ENCODE measurements at regions not wholly inside any gene's neighbourhood (a gene's known extent, or its start where the extent isn't known, plus 50 kb on each side); places are given as distances from the start of the nearest gene placed in this dataset.

DNA sequence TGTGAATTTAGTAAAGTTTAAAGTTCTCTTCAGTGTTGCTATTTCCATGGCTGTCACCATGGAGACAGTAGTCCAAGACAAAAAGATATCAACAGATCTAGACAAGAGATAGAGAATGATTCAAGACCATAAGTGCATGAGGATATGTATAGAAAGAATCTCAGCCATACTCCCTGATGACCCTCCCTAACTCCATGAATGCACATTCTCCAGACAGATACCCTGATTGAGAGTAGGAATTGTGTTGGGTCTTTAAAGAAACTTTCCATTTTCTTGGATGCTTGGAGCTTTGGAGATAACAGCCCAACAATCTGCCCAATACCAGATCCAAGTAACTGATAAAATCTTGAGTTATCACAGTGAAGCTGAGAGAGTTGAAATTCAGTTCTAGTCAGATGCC is 1601.2 kb upstream of the CELF4 start:
- Histone ChIP-seq H3K36me3 (ENCODE audit: insufficient read depth, low read length) (no peaks in the 10 kb centered on the region), H3K9ac (ENCODE audit: low read length) (no peak overlapping the region), H3F3A (ENCODE audit: insufficient read depth, low read length) (no peaks in the 10 kb centered on the region), H3K27ac (ENCODE audit: low read depth, low read length, poor library complexity, severe bottlenecking) (no peak overlapping the region), H3K9me2 (ENCODE audit: low read depth, low read length) (no peaks in the 10 kb centered on the region), H2AFZ (ENCODE audit: low read length) (no peak overlapping the region), H3K79me2 (ENCODE audit: insufficient read depth, low read length) (no peaks in the 10 kb centered on the region), H3K4me1 (ENCODE audit: insufficient read depth, low read length, severe bottlenecking) (no peaks in the 10 kb centered on the region), H3K4me3 (ENCODE audit: low read depth, low read length, poor library complexity, severe bottlenecking) (no peak overlapping the region), H4K20me1 (ENCODE audit: insufficient read depth, low read length) (no peaks in the 10 kb centered on the region), H3K9me3 (ENCODE audit: low read length) (no peaks in the 10 kb centered on the region), H3K4me2 (ENCODE audit: low read length) (no peak overlapping the region), H3K27me3 (ENCODE audit: insufficient read depth, low read length) (no peaks in the 10 kb centered on the region)
- TF ChIP-seq EZH2 (IDR thresholded peaks at IDR 0.05; ENCODE audit: borderline replicate concordance, low read length) = no peak
- TF ChIP-seq, protein P1, sequence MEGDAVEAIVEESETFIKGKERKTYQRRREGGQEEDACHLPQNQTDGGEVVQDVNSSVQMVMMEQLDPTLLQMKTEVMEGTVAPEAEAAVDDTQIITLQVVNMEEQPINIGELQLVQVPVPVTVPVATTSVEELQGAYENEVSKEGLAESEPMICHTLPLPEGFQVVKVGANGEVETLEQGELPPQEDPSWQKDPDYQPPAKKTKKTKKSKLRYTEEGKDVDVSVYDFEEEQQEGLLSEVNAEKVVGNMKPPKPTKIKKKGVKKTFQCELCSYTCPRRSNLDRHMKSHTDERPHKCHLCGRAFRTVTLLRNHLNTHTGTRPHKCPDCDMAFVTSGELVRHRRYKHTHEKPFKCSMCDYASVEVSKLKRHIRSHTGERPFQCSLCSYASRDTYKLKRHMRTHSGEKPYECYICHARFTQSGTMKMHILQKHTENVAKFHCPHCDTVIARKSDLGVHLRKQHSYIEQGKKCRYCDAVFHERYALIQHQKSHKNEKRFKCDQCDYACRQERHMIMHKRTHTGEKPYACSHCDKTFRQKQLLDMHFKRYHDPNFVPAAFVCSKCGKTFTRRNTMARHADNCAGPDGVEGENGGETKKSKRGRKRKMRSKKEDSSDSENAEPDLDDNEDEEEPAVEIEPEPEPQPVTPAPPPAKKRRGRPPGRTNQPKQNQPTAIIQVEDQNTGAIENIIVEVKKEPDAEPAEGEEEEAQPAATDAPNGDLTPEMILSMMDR (IDR thresholded peaks at IDR 0.05; ENCODE audit: low read length) = no peak

DNA sequence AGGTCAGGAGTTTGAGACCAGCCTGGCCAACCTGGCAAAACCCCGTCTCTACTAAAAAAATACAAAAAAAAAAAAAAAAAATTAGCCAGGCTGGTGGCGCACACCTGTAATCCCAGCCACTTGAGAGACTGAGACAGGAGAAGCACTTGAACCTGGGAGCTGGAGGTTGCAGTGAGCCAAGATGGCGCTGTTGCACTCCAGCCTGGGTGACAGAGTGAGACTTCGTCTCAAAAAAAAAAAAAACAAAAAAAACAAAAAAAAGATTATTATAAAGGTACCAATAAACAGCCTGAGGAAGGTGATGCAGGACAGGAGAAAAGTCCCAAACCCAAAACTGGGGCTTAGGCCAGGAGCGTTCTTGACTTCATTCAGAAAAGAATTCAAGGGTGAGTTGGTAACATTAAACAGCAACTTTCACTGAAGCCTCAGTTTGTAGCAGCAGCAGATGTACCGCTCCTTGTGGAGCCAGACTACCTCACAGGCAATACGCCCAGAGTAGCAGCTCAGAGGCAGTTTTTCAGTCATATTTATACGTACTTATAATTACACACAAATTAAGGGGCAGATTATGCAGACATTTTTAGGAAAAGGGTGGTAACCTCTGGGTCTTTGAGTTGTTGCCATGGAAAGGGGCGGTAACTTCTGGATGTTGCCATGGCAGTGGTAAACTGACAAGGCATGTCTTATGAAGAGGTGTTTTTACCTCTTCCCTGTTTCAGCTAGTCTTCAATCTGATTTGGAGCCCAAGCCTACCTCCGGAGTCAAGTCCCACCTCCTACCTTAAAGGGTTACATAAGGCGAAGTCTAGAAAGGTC is 1596.6 kb upstream of the CELF4 start:
- Histone ChIP-seq H3K27ac (ENCODE audit: low read depth, low read length, poor library complexity, severe bottlenecking) (no peak overlapping the region), H3K4me1 (ENCODE audit: insufficient read depth, low read length, severe bottlenecking) (no peaks in the 10 kb centered on the region), H4K20me1 (ENCODE audit: insufficient read depth, low read length) (no peaks in the 10 kb centered on the region), H3K9ac (ENCODE audit: low read length) (no peak overlapping the region), H3K27me3 (ENCODE audit: insufficient read depth, low read length) (no peaks in the 10 kb centered on the region), H3K4me3 (ENCODE audit: low read depth, low read length, poor library complexity, severe bottlenecking) (no peak overlapping the region), H3K9me2 (ENCODE audit: low read depth, low read length) (no peaks in the 10 kb centered on the region), H3K4me2 (ENCODE audit: low read length) (no peak overlapping the region), H3K79me2 (ENCODE audit: insufficient read depth, low read length) (no peaks in the 10 kb centered on the region), H3F3A (ENCODE audit: insufficient read depth, low read length) (no peaks in the 10 kb centered on the region), H2AFZ (ENCODE audit: low read length) (no peak overlapping the region), H3K9me3 (ENCODE audit: low read length) (no peaks in the 10 kb centered on the region), H3K36me3 (ENCODE audit: insufficient read depth, low read length) (no peaks in the 10 kb centered on the region)
- TF ChIP-seq, protein P1 (IDR thresholded peaks at IDR 0.05; ENCODE audit: low read length) = no peak
- no peak for TF ChIP-seq EZH2 (IDR thresholded peaks at IDR 0.05; ENCODE audit: borderline replicate concordance, low read length)

DNA sequence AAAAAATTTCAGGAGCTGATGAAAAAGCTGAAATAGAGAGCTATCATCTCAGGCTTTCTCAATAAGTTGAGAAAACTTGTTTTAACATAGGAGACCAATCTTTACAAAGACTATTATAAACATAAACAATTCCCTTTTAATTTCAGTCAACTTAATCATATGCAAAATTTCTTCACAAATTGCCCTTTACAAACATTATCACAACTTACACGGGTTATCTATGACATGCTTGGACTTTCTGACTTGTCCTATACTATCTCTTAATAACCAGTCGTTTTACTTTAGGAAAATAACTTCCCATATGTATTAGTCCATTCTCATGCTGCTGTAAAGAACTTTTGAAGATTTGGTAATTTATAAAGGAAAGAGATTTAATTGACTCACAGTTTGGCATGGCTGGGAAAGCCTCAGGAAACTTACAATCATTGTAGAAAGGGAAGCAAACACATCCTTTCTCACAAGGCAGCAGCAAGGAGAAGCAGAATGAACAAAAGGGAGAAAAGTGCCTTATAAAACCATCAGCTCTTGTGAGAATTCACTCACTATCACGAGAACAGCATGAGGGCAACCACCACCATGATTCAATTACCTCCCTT is 1583.7 kb upstream of the CELF4 start:
- Histone ChIP-seq H3K79me2 (ENCODE audit: insufficient read depth, low read length) (no peaks in the 10 kb centered on the region), H3K4me1 (ENCODE audit: insufficient read depth, low read length, severe bottlenecking) (no peaks in the 10 kb centered on the region), H3K4me2 (ENCODE audit: low read length) (no peak overlapping the region), H3K9ac (ENCODE audit: low read length) (no peak overlapping the region), H3K27me3 (ENCODE audit: insufficient read depth, low read length) (no peaks in the 10 kb centered on the region), H3K4me3 (ENCODE audit: low read depth, low read length, poor library complexity, severe bottlenecking) (no peak overlapping the region), H3K9me3 (ENCODE audit: low read length) (no peaks in the 10 kb centered on the region; the same call in 1 of the 2 replicates), H3K27ac (ENCODE audit: low read depth, low read length, poor library complexity, severe bottlenecking) (no peak overlapping the region), H3K36me3 (ENCODE audit: insufficient read depth, low read length) (no peaks in the 10 kb centered on the region), H2AFZ (ENCODE audit: low read length) (no peak overlapping the region), H4K20me1 (ENCODE audit: insufficient read depth, low read length) (no peaks in the 10 kb centered on the region), H3F3A (ENCODE audit: insufficient read depth, low read length) (no peaks in the 10 kb centered on the region), H3K9me2 (ENCODE audit: low read depth, low read length) (no peaks in the 10 kb centered on the region)
- no peak for TF ChIP-seq EZH2 (IDR thresholded peaks at IDR 0.05; ENCODE audit: borderline replicate concordance, low read length)
- TF ChIP-seq, protein P1 (IDR thresholded peaks at IDR 0.05; ENCODE audit: low read length) = no peak
